HCT116 (cell line): ENCODE measurements at regions not wholly inside any gene's neighbourhood (a gene's known extent, or its start where the extent isn't known, plus 50 kb on each side); places are given as distances from the start of the nearest gene placed in this dataset.

Experiments
- ATAC-seq: fragments of 200-7000 bp; cut with Tn5 transposase; 2 replicates; pipeline ENCODE4 v1.9.1; 2020; ENCODE audit warnings: mild to moderate bottlenecking, moderate library complexity
- BruUV-seq: library from RNA; stranded (reverse); fragments of 400-500 nt; replicated peaks from 2 replicates; lab custom pipeline; 2021; lab: Mats Ljungman, UMichigan
- CTCF ChIA-PET: fragments of 300-600 bp; sonication (Branson Sonifier 250); formaldehyde crosslinking; loops from one replicate; lab custom pipeline; 2021; ENCODE audit warnings: antibody characterized with exemption; lab: Charles Lee
- POLR2A ChIA-PET: fragments of 300-600, 350-600 bp; sonication (Branson Sonifier 250); formaldehyde crosslinking; loops from one replicate; lab custom pipeline; 2021; ENCODE audit warnings: antibody characterized with exemption; lab: Charles Lee
- RAD21 ChIA-PET, 2 experiments: fragments of 300-600 bp; sonication (Branson Sonifier 250); formaldehyde crosslinking; loops; one replicate each; lab custom pipeline; 2023; ENCODE audit warnings: low total read pairs in 2 of 2; ENCODE audit not compliant: uncharacterized antibody in 2 of 2, unreplicated experiment in 2 of 2, low non-redundant PET in 1 of 2; lab: Charles Lee
- DNase-seq: peaks from one replicate; pipeline ENCODE4 v3.0.0-alpha.2; 2010; ENCODE audit warnings: low read depth, low spot score
- H2AFZ ChIP-seq: fragments of 200-600 bp; shearing (Covaris generic), sonication (generic); 2 replicates; pipeline ENCODE4 v1.6.1; 2017; ENCODE audit warnings: low read depth, mixed run types, mixed read lengths, antibody characterized with exemption, low read length; ENCODE audit not compliant: poor library complexity, severe bottlenecking
- H3K27ac ChIP-seq: 2 replicates; pipeline ENCODE4 v1.5.1; 2012; ENCODE audit warnings: low read depth, low read length
- H3K27me3 ChIP-seq: fragments of 200-600 bp; sonication (generic); 2 replicates; pipeline ENCODE4 v1.6.1; 2016; ENCODE audit warnings: mixed run types, low read length, mixed read lengths; ENCODE audit not compliant: insufficient read depth
- H3K36me3 ChIP-seq, 2 experiments: fragments of 200-500 bp in 1 of 2; fragments of 200-600 bp in 1 of 2; sonication (Bioruptor generic) in 1 of 2; sonication (generic) in 1 of 2; 2 replicates each; pipeline versions ENCODE4 v1.5.1 to v1.6.1; 2014 to 2016; ENCODE audit warnings: low read length in 2 of 2, inconsistent platforms in 1 of 2, mixed read lengths in 1 of 2, mixed run types in 1 of 2; ENCODE audit not compliant: insufficient read depth in 2 of 2, control insufficient read depth in 1 of 2
- H3K4me1 ChIP-seq, 2 experiments: fragments of 200-600 bp in 1 of 2; sonication (generic) in 1 of 2; 2 replicates each; pipeline versions ENCODE4 v1.5.1 to v1.6.1; 2012 to 2017; ENCODE audit warnings: low read length in 2 of 2, inconsistent platforms in 1 of 2, mild to moderate bottlenecking in 1 of 2, mixed read lengths in 1 of 2, mixed run types in 1 of 2, moderate library complexity in 1 of 2; ENCODE audit not compliant: insufficient read depth in 2 of 2, control insufficient read depth in 1 of 2
- H3K4me2 ChIP-seq: fragments of 200-600 bp; sonication (generic); 2 replicates; pipeline ENCODE4 v1.6.1; 2017; ENCODE audit warnings: mixed run types, low read length, mixed read lengths
- H3K4me3 ChIP-seq, 2 experiments: fragments of 200-600 bp in 1 of 2; sonication (generic) in 1 of 2; replicated peaks in 1 of 2; 2 replicates each; pipeline ENCODE4 v1.5.1; 2011 to 2016; ENCODE audit warnings: low read length in 2 of 2, control low read depth in 1 of 2, low read depth in 1 of 2, mild to moderate bottlenecking in 1 of 2, mixed read lengths in 1 of 2, mixed run types in 1 of 2
- H3K79me2 ChIP-seq: fragments of 200-600 bp; sonication (generic); 2 replicates; pipeline ENCODE4 v1.6.1; 2017; ENCODE audit warnings: mild to moderate bottlenecking, mixed run types, low read length, moderate library complexity, mixed read lengths; ENCODE audit not compliant: insufficient read depth
- H3K9ac ChIP-seq: fragments of 200-600 bp; sonication (generic); 2 replicates; pipeline ENCODE4 v1.6.1; 2016; ENCODE audit warnings: low read length, mixed read lengths
- H3K9me2 ChIP-seq: fragments of 200-600 bp; sonication (generic), shearing (Covaris generic); 2 replicates; pipeline ENCODE4 v1.6.1; 2017; ENCODE audit warnings: mixed run types, mild to moderate bottlenecking, moderate library complexity; ENCODE audit not compliant: insufficient read depth
- H3K9me3 ChIP-seq, 2 experiments: fragments of 200-500 bp in 1 of 2; fragments of 200-600 bp in 1 of 2; sonication (Bioruptor generic) in 1 of 2; sonication (generic) in 1 of 2; 2 replicates each; pipeline ENCODE4 v1.6.1; 2014 to 2017; ENCODE audit warnings: low read length in 2 of 2, mixed read lengths in 2 of 2, inconsistent platforms in 1 of 2, low read depth in 1 of 2, mild to moderate bottlenecking in 1 of 2, mixed run types in 1 of 2, moderate library complexity in 1 of 2; ENCODE audit not compliant: control insufficient read depth in 1 of 2, insufficient read depth in 1 of 2
- H4K20me1 ChIP-seq: fragments of 200-600 bp; sonication (generic), shearing (Covaris generic); 2 replicates; pipeline ENCODE4 v1.6.1; 2017; ENCODE audit warnings: mixed run types, mild to moderate bottlenecking, moderate library complexity; ENCODE audit not compliant: insufficient read depth
- CBX3 ChIP-seq: IDR thresholded peaks from 2 replicates; pipeline ENCODE4 v1.6.1; 2012; ENCODE audit warnings: low read depth
- ELF1 ChIP-seq: IDR thresholded peaks from 2 replicates; pipeline ENCODE4 v1.6.1; 2012; ENCODE audit warnings: low read depth, borderline replicate concordance
- EZH2 ChIP-seq: fragments of 200-600 bp; sonication (generic); IDR thresholded peaks from 2 replicates; pipeline ENCODE4 v1.6.1; 2017; ENCODE audit warnings: antibody characterized with exemption, mixed run types
- FOSL1 ChIP-seq: IDR thresholded peaks from 2 replicates; pipeline ENCODE4 v1.6.1; 2012; ENCODE audit warnings: low read depth
- JUND ChIP-seq: IDR thresholded peaks from 2 replicates; pipeline ENCODE4 v1.6.1; 2012
- POLR2A ChIP-seq: IDR thresholded peaks from 2 replicates; pipeline ENCODE4 v1.7.0; 2011; ENCODE audit warnings: borderline replicate concordance; ENCODE audit not compliant: insufficient read depth, insufficient read length; ENCODE audit errors: extremely low read depth
- POLR2AphosphoS5 ChIP-seq: IDR thresholded peaks from 2 replicates; pipeline ENCODE4 v1.6.1; 2011; ENCODE audit warnings: mild to moderate bottlenecking, low read depth, low read length, moderate library complexity
- SRF ChIP-seq: IDR thresholded peaks from 2 replicates; pipeline ENCODE4 v1.6.1; 2012; ENCODE audit warnings: low read depth
- ZNF274 ChIP-seq: fragments of 200-500 bp; sonication (Bioruptor generic); IDR thresholded peaks from 2 replicates; pipeline ENCODE4 v1.6.1; 2014; ENCODE audit warnings: mild to moderate bottlenecking, low read depth, low read length, inconsistent platforms
- intact Hi-C: fragments of 100-400 bp; cut with micrococcal nuclease; formaldehyde crosslinking; loops from 2 replicates; pipeline ENCODE4 v1.10.0; 2022
- TF ChIP-seq, protein P1 (sequence below): IDR thresholded peaks from 2 replicates; pipeline ENCODE4 v1.6.1; 2012
- TF ChIP-seq, protein P2 (sequence below): IDR thresholded peaks from 2 replicates; pipeline ENCODE4 v1.6.1; 2012
- TF ChIP-seq, protein P3 (sequence below): IDR thresholded peaks from 2 replicates; pipeline ENCODE4 v1.6.1; 2011; ENCODE audit warnings: mild to moderate bottlenecking, low read length, moderate library complexity; ENCODE audit not compliant: insufficient replicate concordance; ENCODE audit errors: extremely low read depth

DNA sequence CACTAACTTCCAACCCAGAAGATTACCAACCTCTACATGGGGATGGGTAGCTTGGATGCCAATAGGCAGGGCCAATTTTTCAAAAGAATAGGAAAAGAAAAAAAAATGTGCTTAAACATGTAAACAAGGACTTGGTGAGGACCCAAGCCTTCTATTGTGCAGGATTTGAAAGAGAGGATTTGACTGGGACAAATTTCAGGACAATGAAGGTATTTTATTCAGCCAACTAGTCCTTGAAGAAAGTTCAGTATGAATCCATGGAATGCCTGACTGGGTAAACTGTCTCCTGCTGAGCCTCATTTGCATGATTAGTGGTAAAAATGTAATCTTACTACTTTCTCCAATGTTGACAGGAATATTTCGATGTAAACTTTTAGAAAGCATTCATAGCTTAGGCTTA is 192.5 kb upstream of the RORB start:
- DNase-seq (no peak), ATAC-seq (no peak)
- no peaks in the 10 kb centered on the region for H3K79me2 ChIP-seq
- RAD21 ChIA-PET: no interaction called here
- no peaks in the 10 kb centered on the region for H3K9me2 ChIP-seq
- H3K27ac ChIP-seq: no peak overlapping the region
- H3K4me3 ChIP-seq: no peak overlapping the region
- H2AFZ ChIP-seq: no peak overlapping the region
- H3K9me3 ChIP-seq: no peaks in the 10 kb centered on the region
- no peaks in the 10 kb centered on the region for H3K36me3 ChIP-seq
- BruUV-seq: no TSS peak
- CTCF ChIA-PET: no interaction called here
- H3K9ac ChIP-seq: no peak overlapping the region
- H3K4me2 ChIP-seq: no peak overlapping the region
- TF ChIP-seq ELF1 (no peak), SRF (no peak), EZH2 (no peak), ZNF274 (no peak), FOSL1 (no peak), POLR2AphosphoS5 (no peak), JUND (no peak), CBX3 (no peak), POLR2A (no peak)
- TF ChIP-seq, protein P1, sequence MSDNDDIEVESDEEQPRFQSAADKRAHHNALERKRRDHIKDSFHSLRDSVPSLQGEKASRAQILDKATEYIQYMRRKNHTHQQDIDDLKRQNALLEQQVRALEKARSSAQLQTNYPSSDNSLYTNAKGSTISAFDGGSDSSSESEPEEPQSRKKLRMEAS: no peak
- TF ChIP-seq, protein P2, sequence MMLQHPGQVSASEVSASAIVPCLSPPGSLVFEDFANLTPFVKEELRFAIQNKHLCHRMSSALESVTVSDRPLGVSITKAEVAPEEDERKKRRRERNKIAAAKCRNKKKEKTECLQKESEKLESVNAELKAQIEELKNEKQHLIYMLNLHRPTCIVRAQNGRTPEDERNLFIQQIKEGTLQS: no peak
- TF ChIP-seq, protein P3, sequence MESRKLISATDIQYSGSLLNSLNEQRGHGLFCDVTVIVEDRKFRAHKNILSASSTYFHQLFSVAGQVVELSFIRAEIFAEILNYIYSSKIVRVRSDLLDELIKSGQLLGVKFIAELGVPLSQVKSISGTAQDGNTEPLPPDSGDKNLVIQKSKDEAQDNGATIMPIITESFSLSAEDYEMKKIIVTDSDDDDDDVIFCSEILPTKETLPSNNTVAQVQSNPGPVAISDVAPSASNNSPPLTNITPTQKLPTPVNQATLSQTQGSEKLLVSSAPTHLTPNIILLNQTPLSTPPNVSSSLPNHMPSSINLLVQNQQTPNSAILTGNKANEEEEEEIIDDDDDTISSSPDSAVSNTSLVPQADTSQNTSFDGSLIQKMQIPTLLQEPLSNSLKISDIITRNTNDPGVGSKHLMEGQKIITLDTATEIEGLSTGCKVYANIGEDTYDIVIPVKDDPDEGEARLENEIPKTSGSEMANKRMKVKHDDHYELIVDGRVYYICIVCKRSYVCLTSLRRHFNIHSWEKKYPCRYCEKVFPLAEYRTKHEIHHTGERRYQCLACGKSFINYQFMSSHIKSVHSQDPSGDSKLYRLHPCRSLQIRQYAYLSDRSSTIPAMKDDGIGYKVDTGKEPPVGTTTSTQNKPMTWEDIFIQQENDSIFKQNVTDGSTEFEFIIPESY: no peak
- no peaks in the 10 kb centered on the region for H3K4me1 ChIP-seq
- H3K27me3 ChIP-seq: no peaks in the 10 kb centered on the region
- H4K20me1 ChIP-seq: no peaks in the 10 kb centered on the region
- intact Hi-C loops: no loop called here
- POLR2A ChIA-PET: no interaction called here
